NT2/D1 (cell line): ENCODE measurements at regions not wholly inside any gene's neighbourhood (a gene's known extent, or its start where the extent isn't known, plus 50 kb on each side); places are given as distances from the start of the nearest gene placed in this dataset.

Experiments
- DNase-seq: peaks from one replicate; pipeline ENCODE4 v3.0.0-alpha.2; 2011; ENCODE audit warnings: low read depth, low spot score
- H3K27me3 ChIP-seq: 2 replicates; pipeline ENCODE4 v1.6.0; 2011; ENCODE audit warnings: mild to moderate bottlenecking; ENCODE audit not compliant: insufficient read length, insufficient read depth
- H3K36me3 ChIP-seq: 2 replicates; pipeline ENCODE4 v1.6.1; 2011; ENCODE audit warnings: mild to moderate bottlenecking, low read length, mixed read lengths; ENCODE audit not compliant: insufficient read depth, insufficient read length
- H3K4me1 ChIP-seq: 2 replicates; pipeline ENCODE4 v1.5.1; 2011; ENCODE audit not compliant: insufficient read depth, insufficient read length
- H3K4me3 ChIP-seq: 2 replicates; pipeline ENCODE4 v1.5.1; 2011; ENCODE audit warnings: low read depth; ENCODE audit not compliant: insufficient read length
- H3K9ac ChIP-seq: 2 replicates; pipeline ENCODE4 v1.6.0; 2011; ENCODE audit warnings: low read depth; ENCODE audit not compliant: insufficient read length
- H3K9me3 ChIP-seq: 2 replicates; pipeline ENCODE4 v1.5.1; 2011; ENCODE audit warnings: mild to moderate bottlenecking, low read length; ENCODE audit not compliant: insufficient read depth
- SUZ12 ChIP-seq: IDR thresholded peaks from 2 replicates; pipeline ENCODE4 v1.6.1; 2011; ENCODE audit not compliant: insufficient read length, insufficient read depth; ENCODE audit errors: extremely low read depth
- YY1 ChIP-seq: IDR thresholded peaks from 2 replicates; pipeline ENCODE4 v1.6.1; 2011; ENCODE audit not compliant: insufficient read length, insufficient read depth
- ZNF274 ChIP-seq: IDR thresholded peaks from 2 replicates; pipeline ENCODE4 v1.6.1; 2011; ENCODE audit warnings: mild to moderate bottlenecking, low read depth, low read length

- no peaks in the 10 kb centered on the region for H3K27me3 ChIP-seq
- H3K9me3 ChIP-seq: no peaks in the 10 kb centered on the region
- DNase-seq: no peak
- TF ChIP-seq SUZ12 (no peak), YY1 (no peak), ZNF274 (no peak)
- H3K4me3 ChIP-seq: no peak overlapping the region
- no peaks in the 10 kb centered on the region for H3K4me1 ChIP-seq
- H3K36me3 ChIP-seq: no peaks in the 10 kb centered on the region
- no peak overlapping the region for H3K9ac ChIP-seq
Measured at GRCh38 chr22:27594020-27594419, 207.5 kb downstream of the MN1 start.

GRCh38 chr22:27594474-27595134 is 207.0 kb downstream of the MN1 start:
- H3K4me3 ChIP-seq: no peak overlapping the region
- H3K4me1 ChIP-seq: no peaks in the 10 kb centered on the region
- H3K9me3 ChIP-seq: no peaks in the 10 kb centered on the region
- DNase-seq: no peak
- H3K9ac ChIP-seq: no peak overlapping the region
- H3K36me3 ChIP-seq: no peaks in the 10 kb centered on the region
- H3K27me3 ChIP-seq: no peaks in the 10 kb centered on the region
- TF ChIP-seq ZNF274: no peak

- H3K27me3 ChIP-seq: no peaks in the 10 kb centered on the region
- no peaks in the 10 kb centered on the region for H3K36me3 ChIP-seq
- no peak overlapping the region for H3K4me3 ChIP-seq
- no peak for TF ChIP-seq SUZ12
- TF ChIP-seq YY1: no peak
- TF ChIP-seq ZNF274: no peak
- no peak overlapping the region for H3K9ac ChIP-seq
- no peak for DNase-seq
- no peaks in the 10 kb centered on the region for H3K9me3 ChIP-seq
- no peaks in the 10 kb centered on the region for H3K4me1 ChIP-seq
Measured at GRCh38 chr22:27596133-27596870, 205.3 kb downstream of the MN1 start.

GRCh38 chr22:27597703-27598444 is 203.7 kb downstream of the MN1 start:
- TF ChIP-seq YY1 (no peak), SUZ12 (no peak), ZNF274 (no peak)

GRCh38 chr22:27598792-27599191 is 202.8 kb downstream of the MN1 start:
- TF ChIP-seq SUZ12 (no peak), ZNF274 (no peak)
- Histone ChIP-seq H3K4me1 (no peaks in the 10 kb centered on the region), H3K36me3 (no peaks in the 10 kb centered on the region), H3K4me3 (no peak overlapping the region), H3K9me3 (no peaks in the 10 kb centered on the region), H3K27me3 (no peaks in the 10 kb centered on the region), H3K9ac (no peak overlapping the region)
- DNase-seq: no peak

More at GRCh38 chr22:27597703-27598444, 203.7 kb downstream of the MN1 start:
- H3K9ac ChIP-seq: no peak overlapping the region
- H3K4me1 ChIP-seq: no peaks in the 10 kb centered on the region
- DNase-seq: no peak
- no peak overlapping the region for H3K4me3 ChIP-seq
- no peaks in the 10 kb centered on the region for H3K36me3 ChIP-seq
- no peaks in the 10 kb centered on the region for H3K27me3 ChIP-seq
- H3K9me3 ChIP-seq: no peaks in the 10 kb centered on the region

GRCh38 chr22:27601195-27601594 is 200.4 kb downstream of the MN1 start:
- TF ChIP-seq SUZ12: no peak
- TF ChIP-seq YY1: no peak
- TF ChIP-seq ZNF274: no peak
- Histone ChIP-seq H3K9me3 (0 out of 2 replicates have a peak, but pooled peaks cover 6% of the 10 kb centered on the region), H3K36me3 (no peaks in the 10 kb centered on the region), H3K27me3 (no peaks in the 10 kb centered on the region), H3K9ac (no peak overlapping the region), H3K4me3 (no peak overlapping the region), H3K4me1 (no peaks in the 10 kb centered on the region)
- no peak for DNase-seq

GRCh38 chr22:27602390-27602789 is 199.2 kb downstream of the MN1 start:
- DNase-seq: no peak
- H3K9ac ChIP-seq: no peak overlapping the region
- H3K9me3 ChIP-seq: 0 out of 2 replicates have a peak, but pooled peaks cover 6% of the 10 kb centered on the region
- H3K36me3 ChIP-seq: no peaks in the 10 kb centered on the region
- TF ChIP-seq YY1: no peak
- TF ChIP-seq SUZ12: no peak
- TF ChIP-seq ZNF274: no peak
- no peak overlapping the region for H3K4me3 ChIP-seq
- no peaks in the 10 kb centered on the region for H3K4me1 ChIP-seq
- H3K27me3 ChIP-seq: no peaks in the 10 kb centered on the region
